ENCODE measurements at regions not wholly inside any gene's neighbourhood (a gene's known extent, or its start where the extent isn't known, plus 50 kb on each side); places are given as distances from the start of the nearest gene placed in this dataset.

DNA sequence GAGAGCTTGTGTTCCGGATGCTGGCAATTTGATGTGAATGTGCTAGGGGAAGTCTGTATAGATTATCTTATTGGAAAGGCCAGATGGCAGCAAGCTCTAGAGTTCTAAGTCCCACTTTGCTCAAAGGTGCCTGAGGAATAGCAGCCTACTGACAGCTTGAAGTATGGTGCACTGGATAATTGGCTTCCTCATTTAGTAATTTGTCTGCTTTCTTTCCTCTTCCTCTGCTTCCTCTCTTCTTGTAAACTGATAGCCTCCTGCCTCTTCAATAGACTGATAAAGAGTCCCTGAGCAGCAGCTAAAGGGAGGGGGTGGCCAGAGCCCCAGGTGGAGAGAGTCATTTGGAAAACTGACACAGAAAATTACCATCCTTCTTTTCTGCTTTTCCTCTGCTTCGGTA lies 177.3 kb downstream of the FGF1 start:
- no peak for DNase-seq (ENCODE audit: low spot score)

DNA sequence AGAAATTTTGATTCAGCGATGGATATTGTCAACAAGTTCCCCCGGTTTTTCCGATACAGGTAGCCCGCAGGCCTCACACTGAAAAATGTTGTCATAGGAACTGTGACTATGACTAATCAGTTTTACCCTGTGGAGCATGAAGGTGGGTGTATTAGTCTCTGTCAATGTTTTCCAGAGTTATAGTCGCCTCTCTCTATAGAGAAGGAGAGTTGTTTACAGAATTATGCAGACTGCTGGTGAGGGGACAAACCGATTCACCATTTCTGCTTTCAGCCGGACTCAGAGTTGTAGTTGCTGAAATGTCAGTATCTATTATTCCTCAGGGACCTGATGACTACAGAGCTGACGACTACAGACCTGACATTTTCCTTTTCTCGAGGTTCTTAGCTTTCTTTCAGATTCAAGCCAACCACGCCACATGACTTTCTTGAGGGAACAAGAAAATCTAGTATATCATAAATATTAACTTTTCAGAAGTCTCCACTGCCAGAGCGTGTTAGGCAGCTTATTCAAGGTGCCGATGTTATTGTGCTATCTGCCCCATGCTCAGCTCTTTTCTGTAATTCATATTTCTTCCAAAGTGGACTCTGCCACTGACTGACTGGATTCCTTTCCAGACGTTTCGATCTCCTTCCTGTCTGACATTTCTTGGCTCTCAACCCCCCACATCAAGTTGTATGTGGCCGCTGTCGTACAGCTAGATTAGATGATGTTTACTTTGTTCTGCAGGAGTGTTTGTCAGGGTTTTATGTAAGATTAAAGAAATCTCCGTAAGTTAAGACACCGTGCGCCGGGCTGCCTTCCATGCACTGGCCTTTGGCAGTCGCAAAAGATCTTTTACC lies 178.1 kb downstream of the FGF1 start:
- no peak for DNase-seq (ENCODE audit: low spot score)

DNA sequence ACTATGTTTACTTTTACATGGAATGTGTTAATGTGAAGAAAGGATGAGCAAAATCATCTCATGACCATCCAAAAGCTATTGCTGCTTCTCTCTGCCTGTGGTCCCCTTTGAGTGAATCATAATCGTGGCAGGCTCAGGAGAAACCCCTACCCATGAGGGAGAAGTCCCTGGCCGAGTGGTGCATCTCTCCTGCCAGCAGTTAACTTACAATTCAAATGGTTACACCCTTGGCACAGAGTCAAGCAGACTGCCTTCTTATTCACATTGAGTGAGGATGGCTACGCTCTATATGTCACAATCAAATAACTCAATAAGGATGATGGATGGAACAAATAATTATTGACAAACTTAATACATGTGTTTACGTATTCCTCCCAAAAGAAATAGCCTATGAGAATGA lies 179.1 kb downstream of the FGF1 start:
- DNase-seq (ENCODE audit: low spot score), result no peak

DNA sequence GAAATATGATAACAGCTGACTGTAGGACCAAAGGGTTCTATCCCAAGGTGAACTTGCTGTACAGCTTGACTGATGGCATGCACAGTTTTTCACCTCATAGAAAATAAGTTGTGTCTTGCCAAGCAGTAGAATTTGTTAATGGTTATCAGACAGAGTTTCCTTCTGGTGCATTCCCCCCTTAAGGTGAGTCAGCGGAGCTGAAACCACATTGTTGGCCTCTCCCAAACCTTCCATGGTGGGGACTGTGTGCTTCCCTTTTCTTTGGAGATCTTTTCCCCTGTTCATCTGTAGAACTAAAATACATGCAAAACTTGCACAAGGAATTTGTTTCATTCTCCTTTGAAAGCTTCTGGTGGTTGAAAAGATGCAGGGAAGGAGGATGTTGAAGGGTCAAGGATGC lies 179.8 kb downstream of the FGF1 start:
- DNase-seq (ENCODE audit: low spot score), result no peak

GRCh38 chr5:142501890-142502289 lies 177.1 kb upstream of the SPRY4 start:
- DNase-seq (ENCODE audit: low spot score), result no peak

DNA sequence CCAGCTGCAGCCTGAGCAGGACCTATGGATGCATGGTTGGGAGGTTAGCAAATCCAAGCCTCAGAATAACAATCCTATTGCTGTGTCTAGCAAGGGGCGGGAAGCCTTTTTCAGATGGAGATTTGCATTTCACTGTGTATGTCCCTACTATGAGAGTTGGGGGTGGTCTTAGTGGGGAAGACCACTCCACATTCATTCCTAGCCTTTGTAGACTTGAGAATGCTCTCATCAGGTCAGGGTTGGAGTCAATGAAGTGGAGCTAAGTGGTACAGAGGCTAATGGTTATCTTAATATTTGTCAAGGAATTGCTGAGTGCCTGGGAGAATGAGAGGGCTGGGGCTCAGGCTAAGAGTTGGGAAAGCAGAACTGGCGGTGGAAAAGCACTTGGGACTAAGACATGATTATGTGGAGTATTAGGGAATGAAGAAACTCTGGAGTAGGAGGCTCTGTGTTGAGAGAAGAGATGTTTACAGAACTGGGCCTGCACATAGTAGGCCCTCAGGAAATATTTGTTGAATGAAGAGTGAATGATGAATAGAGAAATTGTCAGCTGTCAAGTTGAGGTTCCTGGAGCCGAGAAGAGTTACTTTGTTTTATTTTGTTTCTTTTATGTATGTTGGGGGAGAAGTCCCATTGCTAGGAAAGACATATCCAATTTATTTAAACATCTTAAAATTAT lies 175.5 kb upstream of the SPRY4 start:
- DNase-seq (ENCODE audit: low spot score), result no peak

GRCh38 chr5:142499591-142500226 lies 174.9 kb upstream of the SPRY4 start:
- no peak for DNase-seq (ENCODE audit: low spot score)

DNA sequence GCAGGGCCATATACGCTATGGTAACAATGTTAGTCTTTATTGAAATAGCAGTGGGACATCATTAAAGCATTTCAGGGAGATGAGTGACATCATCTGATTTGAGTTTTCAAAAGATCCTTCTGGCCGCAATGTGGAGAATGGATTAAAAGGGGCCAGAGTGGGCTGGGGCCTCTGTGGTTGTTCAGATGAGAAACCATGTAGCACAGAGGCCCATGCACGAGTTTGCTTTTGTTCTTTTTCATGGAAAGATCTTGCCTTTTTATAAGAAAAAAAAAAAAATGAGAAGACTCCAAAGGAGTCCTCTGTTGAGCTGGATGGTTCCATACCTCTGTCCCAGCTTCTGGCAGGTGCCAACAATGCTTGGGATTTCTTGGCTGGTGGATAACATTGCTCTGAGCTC lies 173.5 kb upstream of the SPRY4 start:
- no peak for DNase-seq (ENCODE audit: low spot score)

- no peak for DNase-seq (ENCODE audit: low spot score)
Measured at GRCh38 chr5:142495531-142495930, 170.7 kb upstream of the SPRY4 start.

- no peak for DNase-seq (ENCODE audit: low spot score)
Measured at GRCh38 chr5:142493875-142494518, 169.2 kb upstream of the SPRY4 start.

DNA sequence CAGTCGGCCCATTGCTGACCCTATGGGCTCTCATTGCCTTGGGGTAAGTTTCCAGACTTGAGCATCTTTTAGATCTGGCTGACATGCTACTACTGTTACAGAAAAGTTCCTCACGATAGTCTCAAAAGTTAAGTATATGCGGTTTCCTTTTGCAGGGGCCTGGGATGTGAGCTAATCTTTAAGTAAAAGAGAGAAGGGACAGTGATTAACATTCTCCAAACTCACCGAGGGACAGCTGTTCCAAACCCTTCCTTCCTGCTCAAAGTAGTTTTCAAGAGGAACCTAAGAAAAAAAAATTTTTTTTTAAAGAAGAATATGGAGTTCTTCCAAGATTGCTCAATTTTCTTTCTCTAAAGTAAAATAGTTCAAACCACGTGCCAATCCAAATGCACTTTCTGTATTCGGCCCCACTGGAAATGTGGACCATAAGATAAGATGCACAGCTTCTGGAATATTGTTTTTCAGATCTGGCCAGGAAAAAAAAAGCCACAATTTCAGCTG lies 168.0 kb upstream of the SPRY4 start:
- DNase-seq (ENCODE audit: low spot score), result no peak

GRCh38 chr5:142491679-142492078 lies 166.9 kb upstream of the SPRY4 start:
- no peak for DNase-seq (ENCODE audit: low spot score)

- DNase-seq (ENCODE audit: low spot score), result no peak
Measured at GRCh38 chr5:142491270-142491669, 166.4 kb upstream of the SPRY4 start.

- DNase-seq (ENCODE audit: low spot score), result no peak
Measured at GRCh38 chr5:142486581-142486980, 161.8 kb upstream of the SPRY4 start.

DNA sequence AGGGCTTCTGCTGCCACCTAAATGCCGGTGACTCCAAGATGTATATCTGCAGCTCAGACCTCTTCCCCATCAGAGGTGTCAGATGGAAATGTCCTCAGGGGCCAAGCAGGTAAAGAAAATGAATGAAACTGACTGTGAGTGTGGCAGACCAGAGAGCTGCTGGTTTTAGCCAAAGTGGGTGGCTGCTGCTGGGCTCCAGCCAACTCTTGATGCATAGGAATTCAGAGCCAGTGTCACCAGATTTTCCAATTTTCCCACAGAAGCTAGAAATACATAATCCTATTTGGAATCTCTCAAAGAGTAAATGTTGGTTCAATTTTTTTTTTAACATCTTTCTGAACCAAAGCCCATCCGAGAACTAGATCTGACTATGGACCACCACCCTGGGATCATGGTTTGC lies 161.2 kb upstream of the SPRY4 start:
- no peak for DNase-seq (ENCODE audit: low spot score)

GRCh38 chr5:142484821-142485387 lies 160.1 kb upstream of the SPRY4 start:
- DNase-seq (ENCODE audit: low spot score), result no peak

- no peak for DNase-seq (ENCODE audit: low spot score)
Measured at GRCh38 chr5:142482207-142482606, 157.4 kb upstream of the SPRY4 start.

- no peak for DNase-seq (ENCODE audit: low spot score)
Measured at GRCh38 chr5:142481410-142481809, 156.6 kb upstream of the SPRY4 start.

DNA sequence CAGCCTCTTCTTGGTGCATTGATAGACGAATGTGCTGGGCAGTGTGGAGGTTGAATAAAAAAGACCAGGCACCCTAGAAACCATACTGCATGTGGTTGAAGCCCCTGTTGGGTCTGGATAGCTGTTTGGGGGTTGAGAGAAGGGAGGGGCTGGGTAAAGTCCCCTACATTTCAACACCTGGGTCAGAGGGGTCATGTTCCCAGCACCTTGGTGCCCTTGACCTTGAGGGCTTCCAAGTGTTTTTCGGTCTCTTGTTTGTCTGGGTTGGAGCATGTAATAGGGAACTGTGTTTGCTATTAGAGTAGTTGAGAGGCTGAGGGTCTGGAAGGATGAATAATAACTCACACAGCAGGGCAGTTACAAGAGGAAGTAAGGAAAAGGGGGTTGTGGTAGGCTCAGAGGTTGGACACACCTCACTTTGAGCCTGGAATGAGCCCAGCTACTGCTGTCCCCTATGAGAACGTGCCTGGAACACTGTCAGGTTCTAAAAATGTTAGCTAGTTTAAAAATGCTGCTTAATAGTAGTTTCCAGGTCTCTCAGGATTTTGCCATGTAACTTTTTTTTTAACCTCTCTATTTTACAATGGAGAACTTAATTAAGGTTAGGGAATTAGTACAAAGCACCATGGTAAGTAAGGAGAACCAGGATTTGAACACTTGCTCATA lies 155.2 kb upstream of the SPRY4 start:
- no peak for DNase-seq (ENCODE audit: low spot score)

DNA sequence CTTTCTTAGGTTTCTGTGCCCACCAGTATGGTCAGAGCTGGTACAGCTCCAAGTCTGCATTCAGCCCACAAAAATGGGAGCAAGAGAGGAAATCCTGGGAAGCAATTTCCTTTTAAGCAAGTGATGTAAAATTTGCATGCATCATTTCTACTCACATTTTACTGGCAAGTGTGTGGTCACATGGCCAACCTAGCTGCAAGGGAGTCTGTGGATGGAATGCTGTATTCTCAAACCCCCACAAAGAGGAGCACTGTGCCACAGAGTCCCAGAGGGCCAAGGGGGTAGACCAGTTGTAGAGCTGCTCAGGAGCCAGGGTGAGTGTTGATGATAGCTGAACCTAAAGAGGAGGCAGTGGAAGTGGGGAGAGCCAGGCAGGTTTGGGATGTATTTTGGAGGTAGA lies 154.3 kb upstream of the SPRY4 start:
- no peak for DNase-seq (ENCODE audit: low spot score)

GRCh38 chr5:142478113-142478512 lies 153.3 kb upstream of the SPRY4 start:
- no peak for DNase-seq (ENCODE audit: low spot score)
